T-cell (primary cell): ENCODE measurements at regions not wholly inside any gene's neighbourhood (a gene's known extent, or its start where the extent isn't known, plus 50 kb on each side); places are given as distances from the start of the nearest gene placed in this dataset.

ENCODE experiments used
- ATAC-seq, 4 experiments: fragments of 200-7000 bp in 3 of 4; fragments of 150-1000 bp in 1 of 4; cut with Tn5 transposase; replicated peaks in 1 of 4; 1 replicate in 3 of 4; 2 replicates in 1 of 4; pipeline ENCODE4 v1.10.0; 2021; ENCODE audit warnings: moderate library complexity in 3 of 4, mild to moderate bottlenecking in 2 of 4, moderate number of reproducible peaks in 1 of 4
- CTCF ChIA-PET, 2 donors: fragments of 300-600 bp; sonication (Branson Sonifier 250); formaldehyde crosslinking; loops; one replicate each; lab custom pipeline; 2022; ENCODE audit warnings: antibody characterized with exemption in 2 of 2; lab: Charles Lee
- POLR2A ChIA-PET, 2 donors: fragments of 300-600 bp; sonication (Branson Sonifier 250); formaldehyde crosslinking; loops; one replicate each; lab custom pipeline; 2022; ENCODE audit warnings: antibody characterized with exemption in 2 of 2; lab: Charles Lee
- DNase-seq, 35 experiments: peaks; one replicate each; pipeline versions ENCODE4 v3.0.0 to v3.0.0-alpha.2; 2013 to 2023
- H3K27ac ChIP-seq: one replicate; pipeline ENCODE4 v1.5.1; 2013; ENCODE audit warnings: low read length
- H3K27me3 ChIP-seq, 2 experiments: replicated peaks in 1 of 2; 1 replicate in 1 of 2; 2 replicates in 1 of 2; pipeline versions ENCODE4 v1.6.1 to v1.7.0; 2013; ENCODE audit warnings: low read length in 1 of 2, mixed read lengths in 1 of 2; ENCODE audit not compliant: control insufficient read depth in 2 of 2, insufficient read depth in 2 of 2; ENCODE audit errors: extremely low read depth in 1 of 2
- H3K36me3 ChIP-seq, 2 donors: 1 replicate in 1 of 2; 2 replicates in 1 of 2; pipeline versions ENCODE4 v1.6.1 to v1.7.0; 2013; ENCODE audit warnings: low read length in 1 of 2; ENCODE audit not compliant: control insufficient read depth in 2 of 2, insufficient read depth in 1 of 2; ENCODE audit errors: extremely low read depth in 1 of 2
- H3K4me1 ChIP-seq, 2 experiments: 1 replicate in 1 of 2; 2 replicates in 1 of 2; pipeline versions ENCODE4 v1.6.1 to v1.7.0; 2013; ENCODE audit warnings: low read length in 2 of 2, mixed read lengths in 1 of 2; ENCODE audit not compliant: insufficient read depth in 2 of 2, control insufficient read depth in 1 of 2; ENCODE audit errors: extremely low read depth in 1 of 2
- H3K4me3 ChIP-seq, 2 donors: 1 replicate in 1 of 2; 2 replicates in 1 of 2; pipeline versions ENCODE4 v1.5.1 to v1.7.0; 2013; ENCODE audit warnings: mild to moderate bottlenecking in 2 of 2, low read length in 1 of 2, moderate library complexity in 1 of 2; ENCODE audit not compliant: control insufficient read depth in 1 of 2; ENCODE audit errors: extremely low read depth in 1 of 2
- H3K9me3 ChIP-seq: 2 replicates; pipeline ENCODE4 v1.7.0; 2013
- H3K27ac Mint-ChIP-seq, 2 donors: one replicate each; pipeline ENCODE4 v1.8.0; 2020 to 2021; ENCODE audit warnings: mild to moderate bottlenecking in 2 of 2, mixed read lengths in 2 of 2
- H3K27me3 Mint-ChIP-seq, 2 donors: one replicate each; pipeline ENCODE4 v1.8.0; 2021 to 2022; ENCODE audit warnings: mixed read lengths in 2 of 2
- H3K36me3 Mint-ChIP-seq: one replicate; pipeline ENCODE4 v1.8.0; 2021; ENCODE audit warnings: mixed read lengths
- H3K4me1 Mint-ChIP-seq, 3 donors: one replicate each; pipeline ENCODE4 v1.8.0; 2020 to 2022; ENCODE audit warnings: mixed read lengths in 3 of 3, mild to moderate bottlenecking in 1 of 3
- H3K4me3 Mint-ChIP-seq, 3 donors: one replicate each; pipeline ENCODE4 v1.8.0; 2020 to 2022; ENCODE audit warnings: mild to moderate bottlenecking in 3 of 3, mixed read lengths in 3 of 3, moderate library complexity in 3 of 3
- H3K9me3 Mint-ChIP-seq, 3 donors: one replicate each; pipeline ENCODE4 v1.8.0; 2020 to 2022; ENCODE audit warnings: mixed read lengths in 3 of 3
- WGBS: methylation state at CpG from one replicate; pipeline ENCODE4 v1.1.5; 2013; ENCODE audit warnings: missing lambda C conversion rate; ENCODE audit not compliant: insufficient coverage; 5-methylcytosine and 5-hydroxymethylcytosine counted together

DNA sequence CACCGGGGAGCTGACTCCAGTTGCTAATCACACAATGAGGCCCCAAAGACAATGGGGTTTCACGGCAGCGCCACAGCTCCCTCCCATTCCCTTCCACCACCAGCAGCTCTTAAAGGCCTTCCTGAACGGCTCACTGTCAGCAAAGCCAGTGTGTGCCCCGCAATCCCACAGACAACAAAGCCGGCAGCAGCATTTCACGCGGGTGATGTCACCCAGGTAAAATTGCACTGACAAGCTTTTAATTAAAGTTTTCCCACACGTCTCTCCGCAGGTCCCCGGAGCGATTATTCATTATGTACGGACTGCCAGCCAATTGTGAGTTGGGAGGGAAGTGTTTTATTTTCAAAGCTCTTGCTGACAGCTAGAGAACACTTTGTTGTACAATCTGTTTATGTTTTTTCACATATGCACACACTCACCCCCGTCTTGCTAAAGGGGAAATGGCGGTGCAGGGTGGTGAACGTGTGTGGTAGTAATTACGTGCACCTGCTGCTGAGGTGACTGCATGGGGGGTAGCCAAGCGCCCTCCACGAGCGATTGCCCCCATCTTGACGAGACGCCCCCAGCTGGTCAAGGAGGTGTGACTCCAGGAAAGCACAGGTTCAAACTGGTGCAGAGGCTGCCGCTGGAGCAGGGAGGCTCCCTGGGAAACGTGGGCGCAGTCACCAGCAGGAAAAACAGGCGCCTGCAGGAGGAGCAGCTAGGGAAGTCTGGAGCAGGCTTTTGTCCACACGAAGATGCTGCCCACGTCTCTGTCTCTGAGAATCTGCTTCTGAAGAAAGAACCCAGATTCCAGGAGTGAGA lies 65.0 kb downstream of the IRX2 start:
- Mint-ChIP-seq H3K36me3 (no peaks in the 10 kb centered on the region), H3K27ac (no peak overlapping the region), H3K4me3 (no peak overlapping the region), H3K9me3 (peaks cover 0 to 7% (median 6%) of the 10 kb centered on the region in 3 donors), H3K4me1 (no peaks in the 10 kb centered on the region), H3K27me3 (peaks cover 0 to 3% of the 10 kb centered on the region in 2 donors)
- no peaks in the 10 kb centered on the region for H3K9me3 ChIP-seq
- ATAC-seq (no peak), DNase-seq (no peak)
- WGBS: 70% methylated on average over 21 of the region's 28 CpGs
- no peaks in the 10 kb centered on the region for H3K36me3 ChIP-seq
- POLR2A ChIA-PET: interaction anchor here in 1 of 2 donors (0.5 kb wide), 1 partner anchor 68 kb away, joined by 3 read pairs; no protein-coding TSS in a partner anchor
- H3K4me3 ChIP-seq: no peak overlapping the region
- CTCF ChIA-PET: no interaction called here
- peaks cover 0 to 7% of the 10 kb centered on the region in 2 experiments for H3K27me3 ChIP-seq
- H3K27ac ChIP-seq: no peak overlapping the region
- no peaks in the 10 kb centered on the region for H3K4me1 ChIP-seq

DNA sequence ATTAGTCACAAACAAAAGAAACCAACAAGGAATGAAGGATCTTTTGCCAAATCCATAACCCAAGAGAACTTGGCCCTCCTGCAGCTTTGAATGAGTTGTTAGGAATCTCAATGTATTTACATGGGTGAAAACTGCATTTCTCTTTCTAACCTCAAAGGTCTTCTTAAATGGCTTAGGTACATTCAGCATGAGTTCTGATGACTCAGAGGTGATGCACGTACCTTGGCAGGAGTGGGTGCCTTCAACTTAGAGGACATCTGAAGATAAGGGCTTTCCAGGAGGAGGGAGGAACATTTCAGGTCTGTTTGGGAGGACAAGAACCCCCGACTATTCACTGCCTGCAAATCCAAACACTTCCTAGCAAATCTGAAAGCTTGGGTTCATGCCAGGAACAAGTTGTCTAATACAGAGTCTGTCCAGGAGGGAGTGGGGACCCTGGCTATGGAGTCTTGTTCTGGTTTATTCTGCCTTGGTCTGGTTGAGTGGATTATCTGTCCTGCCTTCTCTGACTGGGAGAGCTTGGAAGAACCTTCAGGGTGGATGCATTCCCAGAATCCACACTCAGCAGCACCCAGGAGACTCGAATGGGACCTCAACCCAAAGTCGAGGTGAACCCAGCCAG lies 65.7 kb downstream of the IRX2 start:
- CTCF ChIA-PET: no interaction called here

GRCh38 chr5:2684606-2685005 lies 66.9 kb downstream of the IRX2 start:
- Histone ChIP-seq H3K4me1 (no peaks in the 10 kb centered on the region), H3K27me3 (peaks cover 0 to 7% of the 10 kb centered on the region in 2 experiments), H3K27ac (no peak overlapping the region), H3K4me3 (no peak overlapping the region), H3K9me3 (no peaks in the 10 kb centered on the region), H3K36me3 (no peaks in the 10 kb centered on the region)
- no peak overlapping the region for H3K4me3 Mint-ChIP-seq
- ChIA-PET CTCF (no interaction called here), POLR2A (no interaction called here)
- no peak for DNase-seq
- peaks cover 0 to 3% of the 10 kb centered on the region in 2 donors for H3K27me3 Mint-ChIP-seq
- H3K27ac Mint-ChIP-seq: no peak overlapping the region
- no peaks in the 10 kb centered on the region for H3K4me1 Mint-ChIP-seq
- no peak for ATAC-seq
- peaks cover 0 to 10% (median 4%) of the 10 kb centered on the region in 3 donors for H3K9me3 Mint-ChIP-seq
- no CpG with 5 or more reads among the region's 11 CpGs for WGBS
- no peaks in the 10 kb centered on the region for H3K36me3 Mint-ChIP-seq

More for the DNA sequence above, 65.7 kb downstream of the IRX2 start:
- Mint-ChIP-seq H3K4me3 (no peak overlapping the region), H3K4me1 (no peaks in the 10 kb centered on the region), H3K27me3 (peaks cover 0 to 3% of the 10 kb centered on the region in 2 donors), H3K36me3 (no peaks in the 10 kb centered on the region), H3K27ac (no peak overlapping the region), H3K9me3 (peaks cover 0 to 10% (median 4%) of the 10 kb centered on the region in 3 donors)
- H3K4me3 ChIP-seq: no peak overlapping the region
- H3K4me1 ChIP-seq: no peaks in the 10 kb centered on the region
- POLR2A ChIA-PET: no interaction called here
- H3K9me3 ChIP-seq: no peaks in the 10 kb centered on the region
- H3K27ac ChIP-seq: no peak overlapping the region
- no peaks in the 10 kb centered on the region for H3K36me3 ChIP-seq
- WGBS: 27% methylated on average over 2 of the region's 4 CpGs
- DNase-seq (no peak), ATAC-seq (no peak)
- H3K27me3 ChIP-seq: peaks cover 0 to 7% of the 10 kb centered on the region in 2 experiments

GRCh38 chr5:2683720-2684119 lies 67.8 kb downstream of the IRX2 start:
- no peaks in the 10 kb centered on the region for H3K4me1 Mint-ChIP-seq
- Histone ChIP-seq H3K4me1 (no peaks in the 10 kb centered on the region), H3K4me3 (no peak overlapping the region), H3K9me3 (no peaks in the 10 kb centered on the region), H3K27ac (no peak overlapping the region), H3K27me3 (peaks cover 0 to 3% of the 10 kb centered on the region in 2 experiments), H3K36me3 (no peaks in the 10 kb centered on the region)
- H3K4me3 Mint-ChIP-seq: no peak overlapping the region
- no peak overlapping the region for H3K27ac Mint-ChIP-seq
- WGBS: 76% methylated on average over 9 of the region's 14 CpGs
- CTCF ChIA-PET: no interaction called here
- DNase-seq (no peak), ATAC-seq (no peak)
- POLR2A ChIA-PET: no interaction called here
- no peaks in the 10 kb centered on the region for H3K36me3 Mint-ChIP-seq
- peaks cover 0 to 3% of the 10 kb centered on the region in 2 donors for H3K27me3 Mint-ChIP-seq
- H3K9me3 Mint-ChIP-seq: peaks cover 0 to 10% (median 4%) of the 10 kb centered on the region in 3 donors

GRCh38 chr5:2681476-2681875 lies 70.0 kb downstream of the IRX2 start:
- Mint-ChIP-seq H3K9me3 (peaks cover under 1 to 6% (median 1%) of the 10 kb centered on the region in 3 donors), H3K27ac (no peak overlapping the region), H3K4me1 (no peaks in the 10 kb centered on the region), H3K27me3 (no peaks in the 10 kb centered on the region), H3K4me3 (no peak overlapping the region), H3K36me3 (no peaks in the 10 kb centered on the region)
- ATAC-seq (no peak), DNase-seq (no peak)
- POLR2A ChIA-PET: no interaction called here
- WGBS: 83% methylated on average over 2 of the region's 3 CpGs
- Histone ChIP-seq H3K27ac (no peak overlapping the region), H3K4me1 (no peaks in the 10 kb centered on the region), H3K4me3 (no peak overlapping the region), H3K9me3 (no peaks in the 10 kb centered on the region), H3K36me3 (no peaks in the 10 kb centered on the region), H3K27me3 (no peaks in the 10 kb centered on the region)
- CTCF ChIA-PET: no interaction called here

GRCh38 chr5:2680979-2681378 lies 70.5 kb downstream of the IRX2 start:
- no peaks in the 10 kb centered on the region for H3K4me1 ChIP-seq
- H3K9me3 ChIP-seq: no peaks in the 10 kb centered on the region
- no peak overlapping the region for H3K4me3 ChIP-seq
- Mint-ChIP-seq H3K4me3 (no peak overlapping the region), H3K27ac (no peak overlapping the region), H3K9me3 (peaks cover 5 to 11% (median 6%) of the 10 kb centered on the region in 3 donors), H3K36me3 (no peaks in the 10 kb centered on the region), H3K4me1 (no peaks in the 10 kb centered on the region), H3K27me3 (no peaks in the 10 kb centered on the region)
- no peaks in the 10 kb centered on the region for H3K27me3 ChIP-seq
- ChIA-PET CTCF (no interaction called here), POLR2A (no interaction called here)
- DNase-seq (no peak), ATAC-seq (no peak)
- no peaks in the 10 kb centered on the region for H3K36me3 ChIP-seq
- H3K27ac ChIP-seq: no peak overlapping the region
- WGBS: 90% methylated on average over 2 of the region's 2 CpGs
